ENCODE measurements at regions not wholly inside any gene's neighbourhood (a gene's known extent, or its start where the extent isn't known, plus 50 kb on each side); places are given as distances from the start of the nearest gene placed in this dataset.

GRCh38 chr14:42224053-42224888 lies 617.6 kb downstream of the LRFN5 start:
- H3K27ac Mint-ChIP-seq, result no peak overlapping the region
- no peak overlapping the region for H3K4me3 Mint-ChIP-seq
- DNase-seq, result peak; percentile 18
- TF ChIP-seq CTCF (IDR thresholded peaks at IDR 0.05), result peak; percentile 87
- peaks cover 23% of the 10 kb centered on the region; the same call in 1 of the 2 replicates for H3K4me1 Mint-ChIP-seq (ENCODE audit: low read depth)
- H3K36me3 Mint-ChIP-seq (ENCODE audit: low read depth), result no peaks in the 10 kb centered on the region
- H3K9me3 Mint-ChIP-seq, result no peaks in the 10 kb centered on the region; the same call in 1 of the 2 replicates
- no peaks in the 10 kb centered on the region for H3K27me3 Mint-ChIP-seq (ENCODE audit: insufficient read depth)

GRCh38 chr14:42222924-42223471 lies 616.3 kb downstream of the LRFN5 start:
- Mint-ChIP-seq H3K27ac (peak overlapping the region; percentile 50; the same call in 1 of the 2 replicates), H3K4me1 (ENCODE audit: low read depth) (peaks cover 23% of the 10 kb centered on the region; the same call in 1 of the 2 replicates), H3K36me3 (ENCODE audit: low read depth) (no peaks in the 10 kb centered on the region), H3K4me3 (peak overlapping the region; percentile 16; the same call in 1 of the 2 replicates), H3K27me3 (ENCODE audit: insufficient read depth) (no peaks in the 10 kb centered on the region), H3K9me3 (no peaks in the 10 kb centered on the region; the same call in 1 of the 2 replicates)
- DNase-seq, result no peak
- no peak for TF ChIP-seq CTCF (IDR thresholded peaks at IDR 0.05)

DNA sequence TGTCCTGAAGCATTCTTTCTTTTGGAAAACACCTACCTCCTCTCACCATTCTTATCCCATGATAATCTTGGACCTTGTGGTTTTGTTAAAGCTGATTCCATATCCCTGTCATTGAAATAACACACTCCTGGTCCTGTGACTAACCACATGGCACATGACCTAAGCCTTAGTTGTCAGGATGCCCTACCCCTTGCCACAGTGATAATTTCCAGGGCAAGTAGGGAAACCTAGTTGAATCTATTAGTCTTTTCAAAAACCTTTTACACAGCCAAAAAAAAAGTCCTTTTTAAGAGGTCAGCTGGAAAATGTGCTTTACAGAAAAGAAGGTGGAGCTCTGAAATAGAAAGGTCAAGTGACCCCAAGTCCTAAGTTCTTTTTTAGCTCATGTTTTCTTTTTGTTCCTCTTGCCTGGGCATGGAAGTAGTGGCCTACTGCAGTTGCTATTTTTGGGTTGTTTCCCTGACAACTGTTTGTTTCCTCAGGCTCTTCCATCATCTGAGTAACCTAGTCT lies 608.4 kb downstream of the LRFN5 start:
- H3K4me3 Mint-ChIP-seq, result peak overlapping the region; percentile 35; the same call in 1 of the 2 replicates
- H3K36me3 Mint-ChIP-seq (ENCODE audit: low read depth), result no peaks in the 10 kb centered on the region
- H3K27me3 Mint-ChIP-seq (ENCODE audit: insufficient read depth), result no peaks in the 10 kb centered on the region; the same call in 1 of the 2 replicates
- peak overlapping the region; percentile 87; the same call in 1 of the 2 replicates for H3K27ac Mint-ChIP-seq
- peaks cover 14% of the 10 kb centered on the region; the same call in 1 of the 2 replicates for H3K4me1 Mint-ChIP-seq (ENCODE audit: low read depth)
- H3K9me3 Mint-ChIP-seq, result no peaks in the 10 kb centered on the region; the same call in 1 of the 2 replicates
- DNase-seq, result peak; percentile 19
- no peak for TF ChIP-seq CTCF (IDR thresholded peaks at IDR 0.05)

DNA sequence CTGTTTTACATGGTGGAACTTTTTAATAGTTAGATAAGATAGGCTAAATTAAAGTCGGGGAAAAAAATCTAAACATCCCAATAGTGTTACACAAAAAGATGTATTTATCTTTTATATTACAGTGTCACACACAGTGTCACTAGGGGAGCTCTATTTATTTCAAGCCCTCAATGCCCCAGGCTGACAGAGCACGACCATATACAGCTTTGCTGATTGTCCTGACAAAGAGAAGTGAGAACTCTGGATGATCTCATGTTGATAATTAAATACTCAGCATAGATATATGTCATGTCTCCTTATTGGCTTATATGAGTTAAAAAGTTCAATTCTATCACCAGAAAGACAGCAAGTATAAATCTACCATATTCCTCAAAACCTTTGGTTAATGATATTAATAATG lies 594.3 kb downstream of the LRFN5 start:
- TF ChIP-seq CTCF (IDR thresholded peaks at IDR 0.05), result no peak
- H3K27me3 Mint-ChIP-seq (ENCODE audit: insufficient read depth), result no peaks in the 10 kb centered on the region
- DNase-seq, result no peak
- H3K36me3 Mint-ChIP-seq (ENCODE audit: low read depth), result no peaks in the 10 kb centered on the region
- H3K4me3 Mint-ChIP-seq, result no peak overlapping the region
- peaks cover 22% of the 10 kb centered on the region; the same call in 1 of the 2 replicates for H3K9me3 Mint-ChIP-seq
- no peak overlapping the region for H3K27ac Mint-ChIP-seq
- H3K4me1 Mint-ChIP-seq (ENCODE audit: low read depth), result no peaks in the 10 kb centered on the region

- H3K36me3 Mint-ChIP-seq (ENCODE audit: low read depth), result no peaks in the 10 kb centered on the region
- no peak overlapping the region for H3K4me3 Mint-ChIP-seq
- peaks cover 4% of the 10 kb centered on the region; the same call in 1 of the 2 replicates for H3K9me3 Mint-ChIP-seq
- TF ChIP-seq CTCF (IDR thresholded peaks at IDR 0.05), result no peak
- H3K27me3 Mint-ChIP-seq (ENCODE audit: insufficient read depth), result no peaks in the 10 kb centered on the region
- no peak overlapping the region for H3K27ac Mint-ChIP-seq
- DNase-seq, result no peak
- H3K4me1 Mint-ChIP-seq (ENCODE audit: low read depth), result peaks cover 10% of the 10 kb centered on the region; the same call in 1 of the 2 replicates
Observed at GRCh38 chr14:42198010-42198409, 591.3 kb downstream of the LRFN5 start.

Measured in HFFc6 (cell line).